ENCODE measurements at regions not wholly inside any gene's neighbourhood (a gene's known extent, or its start where the extent isn't known, plus 50 kb on each side); places are given as distances from the start of the nearest gene placed in this dataset.

- no peak for DNase-seq (ENCODE audit: low read depth)
Observed at GRCh38 chr10:90975096-90975495, 54.2 kb upstream of the ANKRD1 start.

- no peak for DNase-seq (ENCODE audit: low read depth)
Observed at GRCh38 chr10:90977162-90977854, 56.4 kb upstream of the ANKRD1 start.

- DNase-seq (ENCODE audit: low read depth), result no peak
Observed at GRCh38 chr10:90977855-90978486, 57.1 kb upstream of the ANKRD1 start.

DNA sequence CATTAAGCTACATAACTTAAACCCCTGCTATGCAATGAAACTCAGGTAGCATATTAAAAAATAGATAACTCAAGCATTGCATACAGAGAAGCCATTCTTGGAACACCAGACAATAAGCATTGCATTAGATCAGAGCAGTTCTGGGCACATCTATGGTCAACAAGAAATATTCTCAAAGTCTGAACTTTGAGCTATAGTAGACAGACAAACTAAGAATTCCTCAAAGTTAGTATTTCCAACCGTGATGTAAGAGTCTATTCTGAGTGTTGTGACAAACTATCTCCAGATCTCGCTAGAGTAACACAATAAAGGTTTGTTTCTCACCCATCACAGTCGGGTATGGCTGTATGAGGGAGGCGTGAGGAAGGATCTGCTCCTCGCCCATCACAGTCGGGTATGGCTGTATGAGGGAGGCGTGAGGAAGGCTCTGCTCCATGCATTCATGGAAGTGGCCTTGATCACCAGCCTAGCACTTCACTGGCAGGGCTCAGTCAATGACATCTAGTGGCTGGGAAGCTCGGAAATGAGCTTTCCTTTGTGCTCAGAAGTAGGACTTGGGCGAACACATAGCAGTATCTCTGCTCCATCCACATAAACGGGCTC, 61.6 kb upstream of the ANKRD1 start:
- no peak for DNase-seq (ENCODE audit: low read depth)

- DNase-seq (ENCODE audit: low read depth), result no peak
Observed at GRCh38 chr10:90983914-90984549, 63.1 kb upstream of the ANKRD1 start.

DNA sequence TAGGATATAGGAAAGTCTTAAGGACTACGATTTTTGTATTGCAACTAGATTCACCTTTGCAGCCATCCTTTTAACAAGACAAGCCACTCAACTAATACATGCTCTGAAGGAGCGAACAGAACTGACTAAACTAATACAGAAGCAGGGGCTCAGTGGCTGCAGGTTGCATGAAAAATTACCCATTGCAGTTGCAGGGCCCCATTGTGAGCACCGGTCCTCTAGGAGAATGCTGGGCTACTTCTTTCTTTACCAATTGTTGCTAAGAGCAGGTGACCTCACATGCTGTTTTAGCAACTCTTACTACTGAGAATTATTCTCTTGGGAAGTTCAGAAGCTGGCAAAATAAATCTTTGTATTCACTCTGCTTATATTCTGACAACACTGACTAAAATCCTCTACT, 64.0 kb upstream of the ANKRD1 start:
- DNase-seq (ENCODE audit: low read depth), result no peak

GRCh38 chr10:90985321-90985933, 64.5 kb upstream of the ANKRD1 start:
- no peak for DNase-seq (ENCODE audit: low read depth)

DNA sequence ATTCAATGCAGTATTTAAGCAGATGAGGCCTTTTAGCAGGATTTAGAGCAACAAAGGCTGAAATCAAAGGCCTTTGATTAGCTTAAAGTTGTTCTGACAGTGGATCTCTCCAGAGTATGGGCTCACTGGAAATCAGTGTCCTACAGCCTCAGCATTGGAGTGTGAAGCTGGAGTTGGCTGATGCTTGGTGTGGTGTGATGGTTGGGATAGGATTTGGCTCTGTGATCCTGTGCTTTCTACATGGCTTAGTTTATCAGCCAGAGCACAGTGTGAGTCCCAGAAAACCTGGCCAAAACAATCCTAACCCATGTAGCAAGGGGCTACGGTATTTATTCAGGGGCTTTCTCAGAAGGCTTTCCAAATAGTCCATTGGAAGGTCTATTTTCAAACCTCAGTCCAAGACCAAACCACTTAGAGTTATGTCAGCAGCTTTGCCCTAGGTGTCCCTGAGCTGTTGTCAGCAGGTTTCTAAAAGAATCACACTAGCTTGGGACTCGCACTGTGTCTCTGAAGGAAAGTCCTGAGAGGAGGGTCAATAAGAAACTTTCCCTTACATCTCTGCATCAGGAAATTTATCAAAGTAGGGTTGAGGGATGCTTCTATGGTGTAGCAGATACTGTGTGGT, 65.4 kb upstream of the ANKRD1 start:
- DNase-seq (ENCODE audit: low read depth), result no peak

DNA sequence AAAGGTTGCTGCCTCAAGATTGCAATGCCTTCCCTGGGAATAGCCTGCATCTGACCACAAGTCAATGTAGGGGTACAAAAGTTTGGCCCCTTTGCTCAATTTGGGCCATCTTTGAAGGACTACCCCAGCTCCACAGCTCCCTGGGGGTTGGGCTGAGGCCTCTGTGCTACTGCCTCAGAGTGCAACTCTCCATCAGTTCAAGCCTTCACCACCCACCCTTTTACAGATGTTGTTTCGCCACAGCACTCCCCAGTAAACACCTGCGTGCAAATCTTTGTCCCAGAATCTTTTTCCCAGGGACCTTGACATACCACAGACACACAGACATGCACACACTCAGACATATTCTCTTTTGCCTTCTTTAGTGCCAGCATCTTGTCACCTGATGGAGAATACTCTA, 66.0 kb upstream of the ANKRD1 start:
- no peak for DNase-seq (ENCODE audit: low read depth)

GRCh38 chr10:90987383-90987782, 66.5 kb upstream of the ANKRD1 start:
- DNase-seq (ENCODE audit: low read depth), result no peak

GRCh38 chr10:90988024-90988423, 67.1 kb upstream of the ANKRD1 start:
- no peak for DNase-seq (ENCODE audit: low read depth)

GRCh38 chr10:90988802-90989201, 67.9 kb upstream of the ANKRD1 start:
- no peak for DNase-seq (ENCODE audit: low read depth)

- no peak for DNase-seq (ENCODE audit: low read depth)
Observed at GRCh38 chr10:90989378-90989777, 68.5 kb upstream of the ANKRD1 start.

DNA sequence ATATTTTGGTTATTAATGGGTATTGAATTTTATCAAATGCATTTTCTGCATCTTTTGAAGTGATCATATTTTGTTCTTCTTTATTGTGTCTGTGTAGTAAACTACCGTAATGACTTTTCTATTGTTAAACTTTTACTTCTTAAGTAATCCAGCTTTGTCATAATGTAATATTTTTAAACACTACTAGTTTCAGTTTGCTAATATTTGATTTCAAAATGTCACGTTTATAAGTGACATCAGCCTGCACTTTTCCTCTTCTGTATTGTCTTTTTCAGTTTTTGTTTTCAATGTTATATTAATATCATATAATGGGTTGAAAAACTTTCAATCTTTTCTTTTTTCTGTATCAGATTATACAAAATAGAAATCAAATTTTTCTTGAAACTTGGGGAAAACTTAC, 71.6 kb upstream of the ANKRD1 start:
- DNase-seq (ENCODE audit: low read depth), result no peak

GRCh38 chr10:90993340-90993739, 72.5 kb upstream of the ANKRD1 start:
- no peak for DNase-seq (ENCODE audit: low read depth)

DNA sequence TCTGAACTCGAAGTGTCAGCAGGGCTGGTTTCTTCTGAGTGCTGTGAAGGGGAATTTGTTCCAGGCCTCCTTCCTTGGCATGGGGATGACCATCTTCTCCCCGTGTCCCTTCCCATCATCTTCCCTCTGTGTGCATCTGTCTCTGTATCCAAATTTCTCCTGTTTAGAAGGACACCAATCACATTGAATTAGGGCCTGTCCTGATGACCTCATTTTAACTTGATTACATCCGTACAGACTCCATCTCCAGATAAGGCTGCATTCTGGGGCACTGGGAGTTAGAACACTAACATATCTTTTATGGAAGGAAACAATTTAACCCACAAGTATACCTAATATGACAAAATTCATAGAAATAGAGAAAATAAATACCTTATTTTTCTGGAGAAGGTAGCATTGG, 76.8 kb upstream of the ANKRD1 start:
- no peak for DNase-seq (ENCODE audit: low read depth)

DNA sequence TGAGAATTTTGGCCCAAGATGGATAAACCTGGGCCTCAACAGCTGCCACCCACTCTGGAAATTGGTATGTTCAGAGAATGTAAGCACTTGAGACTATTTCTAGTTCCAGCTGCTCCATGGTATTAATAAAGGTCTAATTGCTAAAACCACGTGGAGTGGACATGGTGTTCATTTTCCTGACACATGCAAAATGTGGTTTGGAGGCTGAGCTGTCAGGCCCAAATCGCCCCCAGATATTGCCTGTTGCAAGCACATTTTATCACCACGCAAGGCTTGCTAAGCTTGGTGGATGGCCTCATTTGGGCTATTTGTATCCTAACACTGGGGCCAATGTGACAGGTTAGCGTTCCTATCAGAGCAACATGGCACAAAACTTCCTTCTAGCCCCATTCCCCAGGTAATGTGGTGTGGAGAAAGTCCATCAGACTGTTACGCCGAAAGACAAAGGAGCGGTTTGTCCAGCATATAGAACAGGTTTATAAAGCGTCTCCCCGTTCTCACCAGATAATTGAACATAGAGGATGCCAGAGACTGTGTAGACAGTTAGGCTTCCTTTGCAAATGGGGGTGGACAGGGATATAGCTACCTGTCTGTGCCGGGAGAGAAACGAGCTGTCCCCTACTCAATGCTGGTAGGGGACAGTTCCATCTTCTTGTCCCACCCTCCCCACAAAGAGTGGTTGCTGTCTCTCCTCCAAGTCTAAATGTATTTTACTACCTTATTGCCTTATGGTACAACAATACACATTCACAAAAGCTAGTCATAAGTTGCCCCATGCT, 78.0 kb upstream of the ANKRD1 start:
- no peak for DNase-seq (ENCODE audit: low read depth)

- DNase-seq (ENCODE audit: low read depth), result no peak
Observed at GRCh38 chr10:90999512-91000172, 78.8 kb upstream of the ANKRD1 start.

DNA sequence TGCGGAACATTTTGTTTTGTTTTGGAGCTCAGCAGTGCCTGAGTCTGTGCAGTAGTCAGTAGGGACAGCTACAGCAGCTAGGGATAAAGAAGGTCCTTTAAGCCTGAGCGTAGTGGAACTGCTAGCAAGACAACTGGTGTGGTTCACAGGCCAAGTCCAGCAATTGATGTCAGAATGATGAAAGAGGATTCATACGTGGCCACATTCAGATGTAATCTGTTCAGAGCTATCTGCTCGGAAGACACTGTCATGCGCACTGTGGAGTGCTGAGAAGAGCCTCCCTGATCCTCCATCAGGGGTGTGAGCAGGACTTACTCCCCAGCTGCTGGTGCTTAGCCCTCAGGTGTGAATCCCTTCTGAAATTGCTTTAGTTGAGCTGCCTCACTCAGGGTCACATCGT, 79.6 kb upstream of the ANKRD1 start:
- no peak for DNase-seq (ENCODE audit: low read depth)

GRCh38 chr10:91000985-91001384, 80.1 kb upstream of the ANKRD1 start:
- DNase-seq (ENCODE audit: low read depth), result no peak

DNA sequence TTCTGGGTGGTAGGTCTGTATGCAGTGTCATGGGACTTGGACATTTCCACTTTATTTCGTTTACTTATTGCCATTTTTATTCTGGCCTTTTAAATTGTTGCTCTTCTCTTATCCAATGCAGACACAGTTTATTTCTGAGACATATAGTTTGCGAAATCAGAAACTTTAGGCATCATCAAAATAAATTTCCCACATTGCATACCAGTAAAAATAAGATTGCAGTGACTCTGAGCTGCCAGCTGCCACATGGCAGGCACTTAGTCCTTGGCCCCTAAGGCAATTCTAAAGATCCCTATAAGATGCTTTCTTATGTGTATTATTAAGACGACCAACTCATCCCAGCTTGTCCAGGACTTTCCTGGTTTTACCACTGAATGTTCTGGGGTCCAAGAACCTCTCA, 81.8 kb upstream of the ANKRD1 start:
- no peak for DNase-seq (ENCODE audit: low read depth)
